Tibial nerve (tissue), 3 donors: ENCODE measurements at regions not wholly inside any gene's neighbourhood (a gene's known extent, or its start where the extent isn't known, plus 50 kb on each side); places are given as distances from the start of the nearest gene placed in this dataset.

Experiments used
- POLR2A ChIP-seq, 2 donors: fragments of 450-650 bp; IDR thresholded peaks; one replicate each; pipeline ENCODE4 v1.6.1; 2017; ENCODE audit warnings: antibody characterized with exemption in 2 of 2, mild to moderate bottlenecking in 2 of 2, moderate library complexity in 2 of 2
- TF ChIP-seq, protein P1 (sequence below), 5 experiments: fragments of 200-600 bp in 3 of 5; fragments of 450-650 bp in 2 of 5; sonication (generic) in 3 of 5; IDR thresholded peaks; one replicate each; pipeline ENCODE4 v1.5.1; 2016 to 2019; ENCODE audit warnings: antibody characterized with exemption in 5 of 5, mild to moderate bottlenecking in 3 of 5, moderate library complexity in 2 of 5

- TF ChIP-seq, protein P1, sequence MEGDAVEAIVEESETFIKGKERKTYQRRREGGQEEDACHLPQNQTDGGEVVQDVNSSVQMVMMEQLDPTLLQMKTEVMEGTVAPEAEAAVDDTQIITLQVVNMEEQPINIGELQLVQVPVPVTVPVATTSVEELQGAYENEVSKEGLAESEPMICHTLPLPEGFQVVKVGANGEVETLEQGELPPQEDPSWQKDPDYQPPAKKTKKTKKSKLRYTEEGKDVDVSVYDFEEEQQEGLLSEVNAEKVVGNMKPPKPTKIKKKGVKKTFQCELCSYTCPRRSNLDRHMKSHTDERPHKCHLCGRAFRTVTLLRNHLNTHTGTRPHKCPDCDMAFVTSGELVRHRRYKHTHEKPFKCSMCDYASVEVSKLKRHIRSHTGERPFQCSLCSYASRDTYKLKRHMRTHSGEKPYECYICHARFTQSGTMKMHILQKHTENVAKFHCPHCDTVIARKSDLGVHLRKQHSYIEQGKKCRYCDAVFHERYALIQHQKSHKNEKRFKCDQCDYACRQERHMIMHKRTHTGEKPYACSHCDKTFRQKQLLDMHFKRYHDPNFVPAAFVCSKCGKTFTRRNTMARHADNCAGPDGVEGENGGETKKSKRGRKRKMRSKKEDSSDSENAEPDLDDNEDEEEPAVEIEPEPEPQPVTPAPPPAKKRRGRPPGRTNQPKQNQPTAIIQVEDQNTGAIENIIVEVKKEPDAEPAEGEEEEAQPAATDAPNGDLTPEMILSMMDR (IDR thresholded peaks at IDR 0.05) = no peak
- TF ChIP-seq POLR2A (IDR thresholded peaks at IDR 0.05) = no peak
Observed at GRCh38 chr10:128898916-128899195, 568.2 kb upstream of the MGMT start.
